ENCODE measurements at regions not wholly inside any gene's neighbourhood (a gene's known extent, or its start where the extent isn't known, plus 50 kb on each side); places are given as distances from the start of the nearest gene placed in this dataset.

DNA sequence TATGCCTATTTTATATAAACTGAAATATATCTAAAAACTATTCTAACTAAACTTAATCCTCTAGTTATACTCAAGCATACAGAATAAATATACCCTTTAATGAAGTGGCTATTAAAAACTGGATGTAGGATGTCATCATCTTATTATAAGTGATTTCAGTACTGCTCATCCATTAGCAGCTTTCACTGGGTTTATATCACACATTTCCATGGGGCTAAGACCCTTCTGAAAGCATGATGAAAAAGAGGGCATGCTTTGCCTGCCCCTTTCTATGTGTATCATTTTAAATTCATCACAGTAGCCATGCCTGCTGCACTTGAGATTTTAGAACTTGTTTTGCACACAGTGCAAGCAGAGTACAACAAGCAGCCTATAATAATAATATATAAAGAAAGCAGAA is 477.5 kb downstream of the SLITRK6 start:
- H3K4me3 ChIP-seq (ENCODE audit: low read depth, low read length), result no peak overlapping the region
- no peak for DNase-seq (ENCODE audit: low read depth)
- TF ChIP-seq, protein P1, sequence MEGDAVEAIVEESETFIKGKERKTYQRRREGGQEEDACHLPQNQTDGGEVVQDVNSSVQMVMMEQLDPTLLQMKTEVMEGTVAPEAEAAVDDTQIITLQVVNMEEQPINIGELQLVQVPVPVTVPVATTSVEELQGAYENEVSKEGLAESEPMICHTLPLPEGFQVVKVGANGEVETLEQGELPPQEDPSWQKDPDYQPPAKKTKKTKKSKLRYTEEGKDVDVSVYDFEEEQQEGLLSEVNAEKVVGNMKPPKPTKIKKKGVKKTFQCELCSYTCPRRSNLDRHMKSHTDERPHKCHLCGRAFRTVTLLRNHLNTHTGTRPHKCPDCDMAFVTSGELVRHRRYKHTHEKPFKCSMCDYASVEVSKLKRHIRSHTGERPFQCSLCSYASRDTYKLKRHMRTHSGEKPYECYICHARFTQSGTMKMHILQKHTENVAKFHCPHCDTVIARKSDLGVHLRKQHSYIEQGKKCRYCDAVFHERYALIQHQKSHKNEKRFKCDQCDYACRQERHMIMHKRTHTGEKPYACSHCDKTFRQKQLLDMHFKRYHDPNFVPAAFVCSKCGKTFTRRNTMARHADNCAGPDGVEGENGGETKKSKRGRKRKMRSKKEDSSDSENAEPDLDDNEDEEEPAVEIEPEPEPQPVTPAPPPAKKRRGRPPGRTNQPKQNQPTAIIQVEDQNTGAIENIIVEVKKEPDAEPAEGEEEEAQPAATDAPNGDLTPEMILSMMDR (IDR thresholded peaks at IDR 0.05; ENCODE audit: insufficient read depth, low read depth, low read length, missing control alignments), result no peak

DNA sequence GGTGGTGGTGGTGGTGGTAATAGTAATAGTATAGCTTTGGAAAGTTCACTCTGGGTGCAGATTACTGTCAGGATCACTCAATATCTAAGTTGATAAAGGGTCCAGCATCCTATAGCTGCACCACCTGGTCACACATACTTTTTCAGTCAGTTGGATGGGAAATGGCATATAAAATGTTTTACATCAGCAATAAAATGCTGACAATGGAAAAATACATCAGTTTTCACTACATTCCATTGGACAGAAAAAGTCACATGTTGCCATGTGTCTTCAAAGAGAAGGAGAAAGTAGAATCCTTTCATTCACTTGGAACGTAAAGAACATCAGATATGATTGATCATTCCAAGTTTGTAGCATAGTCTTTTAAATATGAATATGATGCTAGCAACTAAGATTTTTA is 481.4 kb downstream of the SLITRK6 start:
- no peak overlapping the region for H3K4me3 ChIP-seq (ENCODE audit: low read depth, low read length)
- DNase-seq (ENCODE audit: low read depth), result no peak
- TF ChIP-seq, protein P1 (IDR thresholded peaks at IDR 0.05; ENCODE audit: insufficient read depth, low read depth, low read length, missing control alignments), result no peak

DNA sequence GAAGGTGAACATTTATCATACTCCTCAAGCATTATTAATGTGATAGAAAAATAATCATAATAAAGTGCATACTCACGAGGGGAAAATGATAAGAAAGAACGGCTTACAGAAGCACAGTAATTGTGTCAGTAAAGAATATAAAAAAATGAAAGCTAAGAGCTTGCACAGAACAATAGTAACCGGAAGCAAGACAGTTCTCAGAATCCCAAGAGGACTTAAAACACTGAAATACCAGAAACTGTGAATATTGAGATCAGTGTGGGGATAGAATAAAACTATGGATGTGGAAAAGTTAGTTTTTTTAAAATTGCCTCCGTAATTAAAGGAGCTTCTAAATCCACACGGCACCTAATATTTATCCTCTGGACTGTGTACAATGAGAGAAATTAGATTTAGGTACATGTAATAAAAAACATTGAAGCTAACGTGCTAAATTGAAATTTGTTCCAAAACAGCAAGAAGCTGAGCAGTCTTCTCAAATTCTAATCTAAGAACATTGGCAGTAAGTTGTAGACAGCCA is 482.7 kb downstream of the SLITRK6 start:
- no peak overlapping the region for H3K4me3 ChIP-seq (ENCODE audit: low read depth, low read length)

DNA sequence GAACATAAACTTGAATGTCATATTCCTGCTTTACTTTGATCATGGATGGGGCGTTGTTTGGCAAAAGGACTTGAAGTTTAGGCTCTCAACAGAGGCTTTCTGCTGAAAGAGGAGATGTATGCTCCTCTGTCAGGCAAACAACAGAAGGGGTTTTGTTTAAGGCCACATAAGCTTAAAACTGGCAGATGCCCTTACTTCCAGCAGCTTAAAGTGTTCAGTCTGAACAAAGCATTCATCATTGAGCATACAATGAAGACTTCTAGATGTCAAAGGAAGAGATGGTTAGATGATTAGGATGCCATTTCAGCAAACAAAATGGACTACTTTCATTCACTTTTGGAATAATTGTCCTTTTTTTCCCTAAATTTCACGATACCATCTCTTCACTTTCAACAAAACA is 484.5 kb downstream of the SLITRK6 start:
- no peak for DNase-seq (ENCODE audit: low read depth)

More for the DNA sequence above, 482.7 kb downstream of the SLITRK6 start:
- no peak for DNase-seq (ENCODE audit: low read depth)
- TF ChIP-seq, protein P1 (IDR thresholded peaks at IDR 0.05; ENCODE audit: insufficient read depth, low read depth, low read length, missing control alignments), result no peak

DNA sequence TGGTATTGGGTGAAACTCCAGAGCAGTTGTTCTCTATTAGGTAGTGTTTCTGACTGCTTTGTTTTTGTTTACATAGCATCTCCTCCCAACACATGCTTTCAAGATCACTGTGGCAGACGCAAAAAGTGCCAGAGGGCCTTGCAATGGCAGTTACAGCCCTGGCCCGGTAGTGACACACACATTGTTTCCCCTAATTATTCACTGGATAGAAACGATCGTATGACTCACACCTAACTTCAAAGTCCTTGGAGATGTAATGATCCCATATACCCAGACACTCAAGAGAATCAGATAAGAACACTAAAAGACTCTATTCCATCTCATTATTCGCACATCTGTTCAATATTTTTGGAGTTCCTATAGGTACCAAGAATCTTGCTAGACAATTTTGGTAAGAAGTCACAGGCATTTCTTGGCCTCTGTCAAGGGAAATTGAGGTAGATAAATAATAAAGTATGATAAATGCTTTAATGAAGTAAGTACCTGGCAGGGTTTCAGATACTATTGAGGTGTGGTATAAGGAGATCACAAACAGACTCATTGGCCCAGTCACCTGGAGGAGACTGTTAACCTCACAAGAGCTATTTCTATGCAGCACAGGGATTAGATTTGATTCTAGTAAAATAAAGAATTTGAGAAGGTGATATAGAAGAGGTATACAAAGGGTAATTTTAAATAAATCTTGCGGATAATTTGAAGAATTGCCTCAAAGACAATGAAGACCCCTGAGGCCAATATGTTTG is 485.3 kb downstream of the SLITRK6 start:
- DNase-seq (ENCODE audit: low read depth), result no peak

More for the DNA sequence above, 484.5 kb downstream of the SLITRK6 start:
- TF ChIP-seq, protein P1 (IDR thresholded peaks at IDR 0.05; ENCODE audit: insufficient read depth, low read depth, low read length, missing control alignments), result no peak
- H3K4me3 ChIP-seq (ENCODE audit: low read depth, low read length), result no peak overlapping the region

DNA sequence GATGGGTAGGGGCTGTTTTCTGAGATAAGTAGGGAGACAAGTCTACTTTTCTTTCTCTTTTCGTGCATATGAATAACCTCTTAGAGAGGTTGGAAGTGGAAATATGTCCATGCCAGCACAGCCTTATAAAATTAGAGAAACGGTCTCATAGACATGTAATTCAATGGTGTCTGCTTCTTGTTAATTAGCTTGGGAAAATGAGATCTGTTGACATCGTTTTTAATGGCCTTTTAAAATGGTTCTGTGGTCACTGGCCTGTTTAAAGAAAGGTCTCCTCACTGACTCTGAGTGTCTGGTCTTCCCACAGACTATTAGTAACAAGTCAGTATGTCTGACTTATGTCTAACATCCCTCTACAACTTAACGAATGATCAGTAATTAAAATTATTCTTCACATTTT is 487.1 kb downstream of the SLITRK6 start:
- TF ChIP-seq, protein P1 (IDR thresholded peaks at IDR 0.05; ENCODE audit: insufficient read depth, low read depth, low read length, missing control alignments), result no peak
- DNase-seq (ENCODE audit: low read depth), result no peak
- H3K4me3 ChIP-seq (ENCODE audit: low read depth, low read length), result no peak overlapping the region

More for the DNA sequence above, 485.3 kb downstream of the SLITRK6 start:
- H3K4me3 ChIP-seq (ENCODE audit: low read depth, low read length), result no peak overlapping the region
- TF ChIP-seq, protein P1 (IDR thresholded peaks at IDR 0.05; ENCODE audit: insufficient read depth, low read depth, low read length, missing control alignments), result no peak

Measured in GM12865 (cell line).